ENCODE measurements at regions not wholly inside any gene's neighbourhood (a gene's known extent, or its start where the extent isn't known, plus 50 kb on each side); places are given as distances from the start of the nearest gene placed in this dataset.

GRCh38 chr7:19307554-19307953, 162.3 kb upstream of the FERD3L start:
- TF ChIP-seq JUNB (IDR thresholded peaks at IDR 0.05; ENCODE audit: unreplicated experiment) (no peak), EZH2 (IDR thresholded peaks at IDR 0.05; ENCODE audit: low read depth, unreplicated experiment) (no peak), CTCF (conservative IDR thresholded peaks at IDR 0.05; ENCODE audit: low read depth in 2 of 2) (no peak), POLR2AphosphoS5 (IDR thresholded peaks at IDR 0.05; ENCODE audit: low read depth) (no peak), REST (IDR thresholded peaks at IDR 0.05; ENCODE audit: unreplicated experiment) (no peak), ETS1 (IDR thresholded peaks at IDR 0.05) (no peak), EZH2phosphoT487 (IDR thresholded peaks at IDR 0.05; ENCODE audit: unreplicated experiment) (no peak), CREB1 (CRISPR knock-in tag; IDR thresholded peaks at IDR 0.05; ENCODE audit: low read depth) (no peak), ZNF114 (CRISPR knock-in tag; IDR thresholded peaks at IDR 0.05) (no peak)
